ENCODE measurements at regions not wholly inside any gene's neighbourhood (a gene's known extent, or its start where the extent isn't known, plus 50 kb on each side); places are given as distances from the start of the nearest gene placed in this dataset.

- DNase-seq (ENCODE audit: extremely low read depth, insufficient read length) = no peak
These were observed 90.9 kb upstream of the CPM start for GRCh38 chr12:69023840-69024239.

GRCh38 chr12:69024413-69024812, 91.4 kb upstream of the CPM start:
- H3K36me3 ChIP-seq (ENCODE audit: control insufficient read depth, insufficient read depth, low read length) = no peaks in the 10 kb centered on the region
- TF ChIP-seq CTCF (IDR thresholded peaks at IDR 0.05; ENCODE audit: insufficient read depth, low read length, poor library complexity, severe bottlenecking) = no peak
- H3K4me3 ChIP-seq (replicated peaks; ENCODE audit: low read depth, low read length) = no peak overlapping the region
- DNase-seq (ENCODE audit: extremely low read depth, insufficient read length) = no peak
- no peaks in the 10 kb centered on the region for H3K27me3 ChIP-seq (replicated peaks; ENCODE audit: control insufficient read depth, insufficient read depth, low read length)

More at GRCh38 chr12:69023840-69024239, 90.9 kb upstream of the CPM start:
- no peaks in the 10 kb centered on the region for H3K27me3 ChIP-seq (replicated peaks; ENCODE audit: control insufficient read depth, insufficient read depth, low read length)
- no peak overlapping the region for H3K4me3 ChIP-seq (replicated peaks; ENCODE audit: low read depth, low read length)
- no peak for TF ChIP-seq CTCF (IDR thresholded peaks at IDR 0.05; ENCODE audit: insufficient read depth, low read length, poor library complexity, severe bottlenecking)
- no peaks in the 10 kb centered on the region for H3K36me3 ChIP-seq (ENCODE audit: control insufficient read depth, insufficient read depth, low read length)

- Histone ChIP-seq H3K27me3 (replicated peaks; ENCODE audit: control insufficient read depth, insufficient read depth, low read length) (no peaks in the 10 kb centered on the region), H3K4me3 (replicated peaks; ENCODE audit: low read depth, low read length) (no peak overlapping the region), H3K36me3 (ENCODE audit: control insufficient read depth, insufficient read depth, low read length) (no peaks in the 10 kb centered on the region)
- no peak for TF ChIP-seq CTCF (IDR thresholded peaks at IDR 0.05; ENCODE audit: insufficient read depth, low read length, poor library complexity, severe bottlenecking)
- no peak for DNase-seq (ENCODE audit: extremely low read depth, insufficient read length)
These were observed 91.9 kb upstream of the CPM start for GRCh38 chr12:69024907-69025306.

GRCh38 chr12:69026336-69026735, 93.4 kb upstream of the CPM start:
- DNase-seq (ENCODE audit: extremely low read depth, insufficient read length) = no peak
- no peaks in the 10 kb centered on the region for H3K36me3 ChIP-seq (ENCODE audit: control insufficient read depth, insufficient read depth, low read length)
- no peak for TF ChIP-seq CTCF (IDR thresholded peaks at IDR 0.05; ENCODE audit: insufficient read depth, low read length, poor library complexity, severe bottlenecking)
- H3K4me3 ChIP-seq (replicated peaks; ENCODE audit: low read depth, low read length) = no peak overlapping the region
- H3K27me3 ChIP-seq (replicated peaks; ENCODE audit: control insufficient read depth, insufficient read depth, low read length) = no peaks in the 10 kb centered on the region

- no peaks in the 10 kb centered on the region for H3K36me3 ChIP-seq (ENCODE audit: control insufficient read depth, insufficient read depth, low read length)
- no peak overlapping the region for H3K4me3 ChIP-seq (replicated peaks; ENCODE audit: low read depth, low read length)
- no peak for DNase-seq (ENCODE audit: extremely low read depth, insufficient read length)
- no peaks in the 10 kb centered on the region for H3K27me3 ChIP-seq (replicated peaks; ENCODE audit: control insufficient read depth, insufficient read depth, low read length)
- no peak for TF ChIP-seq CTCF (IDR thresholded peaks at IDR 0.05; ENCODE audit: insufficient read depth, low read length, poor library complexity, severe bottlenecking)
These were observed 94.5 kb upstream of the CPM start for GRCh38 chr12:69027411-69027881.
